HG02885 (cell line): ENCODE measurements at regions not wholly inside any gene's neighbourhood (a gene's known extent, or its start where the extent isn't known, plus 50 kb on each side); places are given as distances from the start of the nearest gene placed in this dataset.

Source experiments
- ATAC-seq: cut with Tn5 transposase; IDR thresholded peaks from one replicate; pipeline ENCODE4 v1.9.1; 2021; ENCODE audit warnings: mild to moderate bottlenecking; ENCODE audit not compliant: unreplicated experiment, poor library complexity

GRCh38 chr2:55102056-55102812, 52.0 kb upstream of the RTN4 start:
- no peak for ATAC-seq

- no peak for ATAC-seq
Measured at GRCh38 chr2:55101466-55101865, 51.2 kb upstream of the RTN4 start.

- no peak for ATAC-seq
Measured at GRCh38 chr2:55099878-55100820, 49.9 kb upstream of the RTN4 start.
